Parathyroid adenoma (tissue), 2 donors: ENCODE measurements at regions not wholly inside any gene's neighbourhood (a gene's known extent, or its start where the extent isn't known, plus 50 kb on each side); places are given as distances from the start of the nearest gene placed in this dataset.

Source experiments
- H2AFZ ChIP-seq: fragments of 300-600 bp; sonication (generic); one replicate; pipeline ENCODE4 v1.7.0; 2017; ENCODE audit warnings: antibody characterized with exemption, mild to moderate bottlenecking
- H3K27ac ChIP-seq: fragments of 300-600 bp; sonication (generic); one replicate; pipeline ENCODE4 v1.7.0; 2017
- H3K27me3 ChIP-seq: fragments of 300-600 bp; sonication (generic); one replicate; pipeline ENCODE4 v1.7.0; 2017; ENCODE audit warnings: low read length; ENCODE audit not compliant: control insufficient read depth, insufficient read depth
- H3K36me3 ChIP-seq: fragments of 300-600 bp; sonication (generic); one replicate; pipeline ENCODE4 v1.7.0; 2017; ENCODE audit warnings: low read length; ENCODE audit not compliant: control insufficient read depth, insufficient read depth
- H3K4me1 ChIP-seq: fragments of 300-600 bp; sonication (generic); one replicate; pipeline ENCODE4 v1.7.0; 2017; ENCODE audit warnings: control low read depth
- H3K4me2 ChIP-seq: fragments of 300-600 bp; sonication (generic); one replicate; pipeline ENCODE4 v1.7.0; 2017; ENCODE audit warnings: low read length
- H3K4me3 ChIP-seq: fragments of 300-600 bp; sonication (generic); one replicate; pipeline ENCODE4 v1.7.0; 2017; ENCODE audit warnings: low read depth, low read length
- H3K79me2 ChIP-seq: fragments of 300-600 bp; sonication (generic); one replicate; pipeline ENCODE4 v1.7.0; 2017; ENCODE audit warnings: control low read depth
- H3K9ac ChIP-seq: fragments of 300-600 bp; sonication (generic); one replicate; pipeline ENCODE4 v1.7.0; 2017; ENCODE audit warnings: mild to moderate bottlenecking
- H3K9me3 ChIP-seq: fragments of 300-600 bp; sonication (generic); one replicate; pipeline ENCODE4 v1.7.0; 2017; ENCODE audit warnings: low read length; ENCODE audit not compliant: control insufficient read depth
- TF ChIP-seq, protein P1 (sequence below): fragments of 300-600 bp; sonication (generic); IDR thresholded peaks from one replicate; pipeline ENCODE4 v1.7.0; 2017; ENCODE audit warnings: antibody characterized with exemption, mild to moderate bottlenecking
- donor health status: primary hyperparathyroidism.

DNA sequence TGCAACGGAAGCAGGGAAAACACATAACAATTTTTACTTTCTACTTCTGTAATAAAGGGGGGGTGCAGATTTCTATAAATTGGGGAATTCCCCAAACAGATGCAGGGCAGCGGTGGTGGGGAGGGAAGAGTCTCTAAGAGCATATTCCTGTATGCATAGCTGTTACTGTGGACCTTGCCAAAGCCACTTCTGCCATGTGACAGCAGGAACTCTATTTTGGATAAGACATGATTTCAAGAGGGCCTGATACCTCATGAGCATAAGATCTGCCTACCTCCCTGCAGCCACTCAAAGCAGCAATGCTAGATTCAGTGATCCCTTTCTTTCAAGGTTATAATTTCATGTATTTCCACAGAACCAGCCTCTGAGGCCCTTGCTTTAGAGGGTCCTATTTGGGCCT, 86.2 kb upstream of the CNKSR3 start:
- Histone ChIP-seq H3K79me2 (no peaks in the 10 kb centered on the region), H3K9me3 (no peaks in the 10 kb centered on the region), H3K4me2 (no peak overlapping the region), H2AFZ (no peak overlapping the region), H3K27me3 (no peaks in the 10 kb centered on the region), H3K27ac (no peak overlapping the region), H3K9ac (no peak overlapping the region), H3K36me3 (no peaks in the 10 kb centered on the region), H3K4me3 (no peak overlapping the region), H3K4me1 (no peaks in the 10 kb centered on the region)
- TF ChIP-seq, protein P1, sequence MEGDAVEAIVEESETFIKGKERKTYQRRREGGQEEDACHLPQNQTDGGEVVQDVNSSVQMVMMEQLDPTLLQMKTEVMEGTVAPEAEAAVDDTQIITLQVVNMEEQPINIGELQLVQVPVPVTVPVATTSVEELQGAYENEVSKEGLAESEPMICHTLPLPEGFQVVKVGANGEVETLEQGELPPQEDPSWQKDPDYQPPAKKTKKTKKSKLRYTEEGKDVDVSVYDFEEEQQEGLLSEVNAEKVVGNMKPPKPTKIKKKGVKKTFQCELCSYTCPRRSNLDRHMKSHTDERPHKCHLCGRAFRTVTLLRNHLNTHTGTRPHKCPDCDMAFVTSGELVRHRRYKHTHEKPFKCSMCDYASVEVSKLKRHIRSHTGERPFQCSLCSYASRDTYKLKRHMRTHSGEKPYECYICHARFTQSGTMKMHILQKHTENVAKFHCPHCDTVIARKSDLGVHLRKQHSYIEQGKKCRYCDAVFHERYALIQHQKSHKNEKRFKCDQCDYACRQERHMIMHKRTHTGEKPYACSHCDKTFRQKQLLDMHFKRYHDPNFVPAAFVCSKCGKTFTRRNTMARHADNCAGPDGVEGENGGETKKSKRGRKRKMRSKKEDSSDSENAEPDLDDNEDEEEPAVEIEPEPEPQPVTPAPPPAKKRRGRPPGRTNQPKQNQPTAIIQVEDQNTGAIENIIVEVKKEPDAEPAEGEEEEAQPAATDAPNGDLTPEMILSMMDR: no peak

DNA sequence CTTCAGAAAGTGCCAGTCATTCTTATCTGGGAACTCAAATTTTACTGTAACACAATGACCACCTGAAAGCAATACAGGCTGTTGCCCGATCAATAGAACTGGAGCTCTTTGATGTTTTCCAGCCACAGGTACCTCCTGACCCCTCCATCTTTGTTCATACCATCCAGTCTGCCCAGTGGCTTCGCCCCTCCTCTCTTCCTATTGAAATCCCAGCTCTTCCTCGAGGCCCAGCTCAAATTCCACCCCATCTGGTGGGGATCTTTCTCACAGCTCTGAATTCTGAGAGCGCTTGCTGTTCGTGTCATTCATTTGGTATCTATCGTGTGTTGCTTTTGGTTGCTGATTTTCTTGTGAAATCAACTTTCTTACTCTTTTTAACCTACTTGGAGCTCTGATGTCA, 87.9 kb upstream of the CNKSR3 start:
- TF ChIP-seq, protein P1: no peak
- no peaks in the 10 kb centered on the region for H3K4me1 ChIP-seq
- no peaks in the 10 kb centered on the region for H3K27me3 ChIP-seq
- H2AFZ ChIP-seq: no peak overlapping the region
- H3K36me3 ChIP-seq: no peaks in the 10 kb centered on the region
- no peak overlapping the region for H3K27ac ChIP-seq
- no peaks in the 10 kb centered on the region for H3K9me3 ChIP-seq
- H3K4me2 ChIP-seq: no peak overlapping the region
- no peaks in the 10 kb centered on the region for H3K79me2 ChIP-seq
- no peak overlapping the region for H3K9ac ChIP-seq
- H3K4me3 ChIP-seq: no peak overlapping the region

DNA sequence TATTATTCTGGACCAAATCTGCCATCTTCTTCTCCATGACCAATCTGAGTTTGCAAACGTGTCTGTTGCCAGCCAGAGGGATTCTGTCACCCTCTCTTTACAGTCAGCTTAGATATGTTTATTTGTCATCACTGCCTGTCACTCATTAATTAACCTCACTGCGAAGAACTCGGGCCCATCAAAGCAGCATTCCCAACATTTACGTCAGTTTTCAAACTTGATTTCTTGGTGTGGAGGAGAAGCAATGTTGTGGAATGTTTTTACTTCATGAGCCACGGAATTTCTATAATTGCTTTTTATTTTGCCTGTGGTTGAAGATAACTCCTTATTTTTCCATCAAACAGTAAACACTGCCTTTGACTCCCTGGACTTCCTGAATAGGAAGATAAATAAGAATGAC, 91.8 kb upstream of the CNKSR3 start:
- TF ChIP-seq, protein P1: no peak
- Histone ChIP-seq H3K4me2 (no peak overlapping the region), H3K27ac (no peak overlapping the region), H3K9ac (no peak overlapping the region), H3K4me1 (no peaks in the 10 kb centered on the region), H2AFZ (no peak overlapping the region), H3K4me3 (no peak overlapping the region), H3K36me3 (no peaks in the 10 kb centered on the region), H3K9me3 (no peaks in the 10 kb centered on the region), H3K27me3 (no peaks in the 10 kb centered on the region), H3K79me2 (no peaks in the 10 kb centered on the region)

DNA sequence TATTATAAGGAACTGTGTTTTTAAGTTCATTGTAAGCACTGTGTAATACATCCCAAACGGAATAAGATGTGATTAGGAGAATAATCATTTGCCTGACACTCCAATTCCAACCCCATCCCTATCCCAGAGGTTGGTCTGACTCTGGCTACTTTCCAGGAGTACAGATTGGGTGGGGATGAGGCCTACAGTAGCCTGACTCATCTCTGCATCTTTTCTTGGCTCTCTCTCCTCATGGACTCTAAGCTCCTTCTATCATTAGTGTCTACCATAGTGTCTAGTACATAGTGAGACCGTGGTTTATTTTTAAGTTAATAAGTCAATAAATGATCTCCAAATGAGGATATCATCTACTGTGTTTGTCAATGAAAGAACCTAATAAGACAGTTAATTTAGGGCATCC, 92.2 kb upstream of the CNKSR3 start:
- H3K9ac ChIP-seq: no peak overlapping the region
- H3K4me3 ChIP-seq: no peak overlapping the region
- H3K27me3 ChIP-seq: no peaks in the 10 kb centered on the region
- no peak overlapping the region for H3K27ac ChIP-seq
- TF ChIP-seq, protein P1: no peak
- no peaks in the 10 kb centered on the region for H3K79me2 ChIP-seq
- no peaks in the 10 kb centered on the region for H3K9me3 ChIP-seq
- no peak overlapping the region for H3K4me2 ChIP-seq
- H2AFZ ChIP-seq: no peak overlapping the region
- no peaks in the 10 kb centered on the region for H3K4me1 ChIP-seq
- no peaks in the 10 kb centered on the region for H3K36me3 ChIP-seq

DNA sequence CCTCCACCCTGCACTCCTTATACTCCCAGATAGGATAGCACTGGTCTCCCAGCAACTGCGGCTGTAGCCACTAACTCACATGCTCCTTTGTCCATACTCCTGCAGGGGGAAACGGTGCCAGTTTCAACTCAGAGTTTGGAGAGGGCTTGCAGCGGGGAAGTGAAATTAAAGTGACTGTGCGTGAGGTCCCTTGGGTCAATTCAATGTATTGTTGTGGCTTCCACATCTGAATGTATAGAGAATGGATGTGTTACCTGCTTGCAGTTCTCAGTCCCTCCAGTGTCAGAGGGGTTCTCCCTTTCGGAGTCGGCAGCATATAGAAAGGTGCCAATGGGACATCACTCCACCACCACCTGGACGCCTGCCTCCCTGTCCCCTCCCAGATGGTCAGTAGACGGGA, 93.6 kb upstream of the CNKSR3 start:
- Histone ChIP-seq H3K4me3 (no peak overlapping the region), H3K4me2 (no peak overlapping the region), H3K79me2 (no peaks in the 10 kb centered on the region), H3K9ac (no peak overlapping the region), H3K9me3 (no peaks in the 10 kb centered on the region), H3K27me3 (no peaks in the 10 kb centered on the region), H3K27ac (no peak overlapping the region), H2AFZ (no peak overlapping the region), H3K36me3 (no peaks in the 10 kb centered on the region), H3K4me1 (no peaks in the 10 kb centered on the region)
- TF ChIP-seq, protein P1: no peak
